HG03060 (cell line): ENCODE measurements at regions not wholly inside any gene's neighbourhood (a gene's known extent, or its start where the extent isn't known, plus 50 kb on each side); places are given as distances from the start of the nearest gene placed in this dataset.
"Not testable (repeated sequence)": the region's sequence is repeated elsewhere in the genome, so short reads cannot be mapped to it uniquely, and the experiment has no call there.

Experiments used
- ATAC-seq: cut with Tn5 transposase; IDR thresholded peaks from one replicate; pipeline ENCODE4 v1.9.1; 2021; ENCODE audit warnings: low read depth, moderate number of reproducible peaks; ENCODE audit not compliant: unreplicated experiment

GRCh38 chr3:135539351-135539750 lies 426.2 kb upstream of the PPP2R3A start:
- ATAC-seq, result no peak

GRCh38 chr3:135539854-135540253 lies 425.7 kb upstream of the PPP2R3A start:
- no peak for ATAC-seq

GRCh38 chr3:135549928-135550494 lies 415.5 kb upstream of the PPP2R3A start:
- no peak for ATAC-seq

GRCh38 chr3:135556174-135556573 lies 409.4 kb upstream of the PPP2R3A start:
- no peak for ATAC-seq

- no peak for ATAC-seq
Observed at GRCh38 chr3:135558150-135558783, 407.3 kb upstream of the PPP2R3A start.

- no peak for ATAC-seq
Observed at GRCh38 chr3:135558906-135559305, 406.6 kb upstream of the PPP2R3A start.

- ATAC-seq, result no peak
Observed at GRCh38 chr3:135559802-135560201, 405.7 kb upstream of the PPP2R3A start.

- ATAC-seq, result no peak
Observed at GRCh38 chr3:135560847-135561246, 404.7 kb upstream of the PPP2R3A start.

GRCh38 chr3:135564696-135565095 lies 400.8 kb upstream of the PPP2R3A start:
- no peak for ATAC-seq

- ATAC-seq, result no peak
Observed at GRCh38 chr3:135565546-135565945, 400.0 kb upstream of the PPP2R3A start.

- ATAC-seq, result no peak
Observed at GRCh38 chr3:135567223-135567622, 398.3 kb upstream of the PPP2R3A start.

- no peak for ATAC-seq
Observed at GRCh38 chr3:135576751-135577150, 388.8 kb upstream of the PPP2R3A start.

- ATAC-seq, result no peak
Observed at GRCh38 chr3:135581806-135582205, 383.7 kb upstream of the PPP2R3A start.

GRCh38 chr3:135582800-135583199 lies 382.7 kb upstream of the PPP2R3A start:
- no peak for ATAC-seq

- no peak for ATAC-seq
Observed at GRCh38 chr3:135596563-135596962, 369.0 kb upstream of the PPP2R3A start.

- ATAC-seq, result no peak
Observed at GRCh38 chr3:135597855-135598254, 367.7 kb upstream of the PPP2R3A start.

- no peak for ATAC-seq
Observed at GRCh38 chr3:135598597-135598996, 366.9 kb upstream of the PPP2R3A start.

- not testable (repeated sequence) for ATAC-seq
Observed at GRCh38 chr3:135604512-135604911, 361.0 kb upstream of the PPP2R3A start.

- ATAC-seq, result no peak
Observed at GRCh38 chr3:135618123-135618522, 347.4 kb upstream of the PPP2R3A start.

GRCh38 chr3:135621184-135621920 lies 344.2 kb upstream of the PPP2R3A start:
- no peak for ATAC-seq

GRCh38 chr3:135622215-135622614 lies 343.3 kb upstream of the PPP2R3A start:
- no peak for ATAC-seq

GRCh38 chr3:135622656-135623055 lies 342.9 kb upstream of the PPP2R3A start:
- no peak for ATAC-seq
